ENCODE measurements at regions not wholly inside any gene's neighbourhood (a gene's known extent, or its start where the extent isn't known, plus 50 kb on each side); places are given as distances from the start of the nearest gene placed in this dataset.

DNA sequence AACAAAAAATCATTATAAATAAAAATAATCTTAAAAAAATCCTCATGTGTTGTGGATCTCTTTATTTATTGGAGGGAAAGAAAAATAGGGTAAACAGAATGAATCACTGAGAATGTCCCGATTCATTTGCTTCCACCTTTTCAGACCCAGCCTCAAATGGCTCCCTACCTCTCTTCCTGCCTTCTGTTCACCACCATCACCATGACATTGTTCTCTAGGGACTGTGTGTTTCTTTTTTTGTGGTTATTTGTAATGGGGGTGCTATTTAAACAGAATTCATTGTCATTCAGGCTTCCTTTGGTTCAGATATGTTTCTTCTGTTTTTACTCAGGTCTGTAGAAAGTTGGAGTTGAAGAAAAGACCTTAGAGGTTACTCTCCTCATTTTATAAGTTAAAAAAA is 198.2 kb downstream of the KIF4B start:
- DNase-seq = peak; percentile 39

- no peak for DNase-seq
Measured at GRCh38 chr5:155222393-155222792, 208.8 kb downstream of the KIF4B start.

DNA sequence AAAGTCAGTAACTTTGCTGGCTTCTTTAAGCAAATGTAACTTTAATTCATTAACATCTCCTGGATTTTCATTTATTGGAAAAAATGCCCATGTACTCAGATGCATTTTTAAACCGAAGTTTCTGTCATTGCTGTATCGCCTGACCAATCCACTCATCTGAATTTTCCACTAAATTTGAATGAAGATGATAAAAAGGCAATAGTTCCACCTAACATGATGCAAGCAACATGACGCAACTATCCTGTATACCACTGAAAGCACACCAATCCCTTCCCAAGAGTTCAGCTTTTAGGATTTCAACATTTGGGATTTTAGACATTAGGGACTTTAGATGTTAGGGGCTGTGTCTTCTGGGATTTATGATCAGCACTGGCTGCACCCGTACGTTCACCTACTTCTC is 215.6 kb downstream of the KIF4B start:
- no peak for DNase-seq

DNA sequence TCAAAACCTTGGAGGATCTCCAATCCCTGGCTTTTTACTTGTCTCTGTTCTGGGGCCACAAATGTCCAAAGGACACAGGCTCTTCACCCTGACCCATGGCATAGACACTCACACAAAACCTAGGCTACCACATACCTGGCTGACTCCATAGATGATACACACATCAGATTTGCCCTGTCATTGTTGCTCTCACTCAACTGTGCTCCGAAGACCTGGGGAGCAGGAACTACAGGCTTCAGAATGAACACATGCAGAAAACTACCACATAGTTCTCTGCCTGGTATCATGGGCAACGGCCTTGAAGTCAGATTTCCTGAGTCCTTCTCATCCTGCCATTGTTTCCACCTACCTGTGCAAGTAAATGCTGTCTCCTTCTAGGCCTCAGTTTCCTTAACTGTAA is 226.2 kb downstream of the KIF4B start:
- no peak for DNase-seq

GRCh38 chr5:155250596-155250995 is 237.0 kb downstream of the KIF4B start:
- DNase-seq = no peak

DNA sequence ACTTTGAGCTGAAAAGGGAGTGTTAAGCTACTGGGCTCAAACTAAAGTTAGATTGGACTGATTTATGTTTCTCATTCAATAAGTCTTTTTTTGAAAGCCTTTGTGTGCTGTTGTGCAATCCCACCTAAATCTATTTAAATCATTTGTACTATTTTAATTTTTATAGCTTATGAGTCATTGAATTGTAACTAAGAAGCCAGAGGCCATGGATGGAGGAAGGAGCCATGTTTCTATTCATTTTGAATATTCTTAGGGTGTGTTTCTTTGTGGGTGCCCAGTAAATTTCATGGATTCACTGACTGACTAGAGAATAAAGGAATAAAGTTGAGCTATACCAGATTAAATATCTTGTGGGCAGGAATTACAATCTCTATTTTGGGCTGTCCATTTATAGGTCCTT is 238.5 kb downstream of the KIF4B start:
- no peak for DNase-seq

DNA sequence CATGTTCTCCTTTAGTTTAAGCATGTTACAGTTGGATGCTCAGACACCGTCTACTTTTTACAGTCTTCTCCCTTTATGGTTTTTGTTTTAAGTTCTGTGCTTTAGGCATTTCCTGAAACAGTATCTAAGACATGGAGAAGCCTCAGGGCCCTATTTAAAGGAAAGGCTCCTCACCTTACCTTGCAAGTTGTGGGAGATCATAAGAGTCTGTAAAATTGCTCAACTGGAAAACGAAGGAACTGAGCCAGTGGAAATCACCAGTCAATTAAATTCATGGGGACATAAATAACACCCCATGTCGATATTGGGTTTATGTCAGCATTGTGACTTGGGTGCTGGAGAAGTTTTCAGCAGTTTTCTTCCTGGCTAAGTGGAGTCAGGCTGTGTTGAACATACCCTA is 239.2 kb downstream of the KIF4B start:
- no peak for DNase-seq

DNA sequence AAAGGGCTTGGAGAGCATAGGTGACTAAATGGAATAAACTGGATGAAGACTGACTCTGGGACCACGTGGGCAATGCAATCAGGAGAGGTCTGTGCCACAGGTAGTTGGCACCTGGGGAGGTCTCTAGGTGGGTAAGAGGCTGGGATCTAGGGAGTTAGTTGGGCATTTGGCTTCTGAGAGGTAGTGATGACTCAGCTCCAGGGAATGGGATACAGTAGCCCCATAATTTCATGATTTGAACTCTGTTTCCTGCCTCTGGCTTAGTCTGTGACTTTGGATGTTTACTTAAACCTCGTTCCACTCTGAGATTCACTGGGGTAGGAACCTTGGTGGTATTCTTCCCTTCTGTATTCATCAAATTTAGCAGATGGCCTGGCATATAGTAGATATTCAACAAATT is 240.8 kb downstream of the KIF4B start:
- DNase-seq = no peak

DNA sequence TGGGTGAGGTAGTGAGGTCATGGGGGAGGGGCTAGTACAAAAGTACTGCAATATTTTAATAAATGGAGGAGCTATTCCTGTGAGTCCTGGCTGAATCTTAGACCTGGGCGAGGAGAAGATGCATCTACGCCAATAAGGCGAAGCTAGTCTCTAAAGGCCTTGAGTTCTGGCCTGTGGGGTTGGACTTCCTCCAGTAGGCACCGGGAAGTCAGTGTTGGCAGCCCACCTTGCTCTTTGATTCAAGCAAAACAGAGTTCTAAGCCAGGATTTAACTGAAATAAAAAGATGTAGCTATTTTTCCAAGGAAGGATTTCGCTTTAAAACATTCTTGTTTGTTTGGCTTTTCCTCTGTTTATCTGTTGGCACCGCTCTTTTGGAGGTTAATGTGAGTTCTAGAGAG is 244.6 kb downstream of the KIF4B start:
- DNase-seq = no peak

DNA sequence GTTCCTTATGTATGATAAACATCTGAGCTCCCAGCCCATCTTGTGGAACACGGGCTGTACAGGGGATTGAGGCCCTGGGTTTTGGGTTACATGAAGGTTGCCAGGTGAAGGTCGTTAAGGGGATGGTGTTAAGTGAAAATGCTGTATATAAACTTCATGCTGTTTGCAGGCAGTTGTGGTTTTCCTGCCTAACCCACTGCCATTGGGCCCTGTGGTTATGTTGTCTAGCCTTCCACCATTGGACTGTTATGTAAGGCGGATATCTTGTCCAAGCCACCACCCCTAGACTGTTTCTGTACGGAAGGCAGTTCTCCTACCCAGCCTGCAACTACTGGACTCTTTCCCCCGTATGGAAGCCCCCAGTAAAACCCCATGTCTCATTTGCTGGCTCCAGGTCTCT is 246.1 kb downstream of the KIF4B start:
- no peak for DNase-seq

- peak; percentile 82 for DNase-seq
Measured at GRCh38 chr5:155260798-155261197, 247.2 kb downstream of the KIF4B start.

- DNase-seq = no peak
Measured at GRCh38 chr5:155263381-155263780, 249.8 kb downstream of the KIF4B start.

- DNase-seq = no peak
Measured at GRCh38 chr5:155264809-155265208, 251.3 kb downstream of the KIF4B start.

DNA sequence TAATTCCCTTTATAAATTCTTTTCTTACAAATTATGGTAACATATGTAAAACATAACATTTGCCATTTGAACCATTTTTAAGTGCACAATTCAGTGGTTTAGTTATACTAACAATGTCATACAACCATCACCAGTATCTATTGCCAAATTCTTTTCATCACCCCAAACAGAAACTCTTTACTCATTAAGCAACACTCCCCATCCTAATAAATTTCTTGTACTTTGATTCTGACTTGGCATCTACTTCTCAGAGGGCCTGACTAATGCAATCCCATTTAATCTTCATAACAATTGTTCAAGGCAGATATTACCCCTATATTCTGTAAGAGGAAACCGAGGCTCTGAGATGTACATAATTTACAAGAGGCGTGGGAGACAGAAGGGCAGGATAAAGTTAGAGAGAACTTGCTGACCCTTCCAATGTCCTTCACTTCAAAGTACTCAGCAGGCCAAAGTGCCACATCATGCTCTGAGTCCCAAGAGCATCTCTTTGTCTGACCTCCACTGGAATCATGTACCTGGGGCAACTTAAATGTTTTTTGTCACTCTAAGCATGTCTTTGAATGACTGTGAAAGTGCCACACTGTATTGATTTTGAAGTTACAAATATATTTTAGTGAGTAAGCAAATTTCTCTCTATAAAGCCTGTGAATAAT is 255.3 kb downstream of the KIF4B start:
- DNase-seq = no peak

DNA sequence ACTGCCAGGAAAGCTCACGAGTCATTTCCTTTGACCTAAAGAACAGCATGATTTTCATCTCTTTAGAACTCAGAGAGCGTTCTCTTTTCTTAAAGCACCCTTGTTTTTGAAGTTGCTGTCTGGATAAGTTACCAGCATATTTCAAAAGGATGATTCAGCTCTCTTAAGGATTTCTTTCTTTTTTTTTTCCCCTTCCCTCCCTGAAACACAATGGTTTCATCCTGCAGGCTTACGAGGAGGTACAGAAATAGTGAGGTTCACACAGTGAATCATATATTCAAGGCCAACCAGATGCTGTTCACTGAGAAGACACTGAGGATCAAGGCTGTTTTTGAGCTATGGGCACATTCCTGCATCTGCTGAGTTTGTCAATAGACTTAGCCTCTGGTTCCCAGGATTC is 257.2 kb downstream of the KIF4B start:
- no peak for DNase-seq

DNA sequence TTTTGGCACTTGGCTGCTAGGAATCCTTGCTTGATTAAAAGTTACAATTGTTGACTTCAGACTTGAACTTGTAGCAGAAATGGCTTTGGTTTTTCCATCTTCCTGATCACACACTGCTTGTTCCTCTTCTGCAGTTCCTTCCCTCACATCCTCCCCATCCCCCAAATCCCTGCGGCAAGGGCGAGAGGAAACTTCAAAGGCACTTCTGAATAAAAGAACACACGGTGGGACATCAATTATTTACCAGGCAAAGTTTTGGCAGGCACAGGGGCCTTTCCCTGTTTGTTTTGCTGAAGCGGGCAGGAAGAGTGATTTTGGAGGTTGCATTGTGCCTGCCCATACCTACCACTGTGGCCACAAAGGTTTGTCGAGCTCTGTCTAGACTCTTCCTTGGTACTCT is 260.9 kb downstream of the KIF4B start:
- no peak for DNase-seq

DNA sequence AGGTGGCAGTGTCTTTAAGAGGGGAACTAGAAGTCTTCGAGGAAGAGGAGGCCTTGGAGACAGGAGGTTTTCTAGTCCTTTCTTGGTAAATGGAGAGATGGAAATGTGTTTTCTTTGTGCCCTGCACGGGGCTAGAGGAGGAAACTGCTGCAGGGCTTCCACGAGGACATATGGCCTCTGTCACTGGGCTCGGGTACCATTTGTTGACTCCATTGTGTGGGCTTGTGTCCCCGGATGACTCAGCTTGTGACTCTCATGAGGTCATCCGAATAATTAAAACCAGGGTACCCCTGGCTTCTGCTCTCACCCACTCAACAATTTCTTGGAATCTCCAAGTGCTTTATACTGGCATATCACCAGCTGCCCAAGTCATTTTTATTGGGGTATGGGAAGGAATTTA is 261.7 kb downstream of the KIF4B start:
- DNase-seq = no peak

DNA sequence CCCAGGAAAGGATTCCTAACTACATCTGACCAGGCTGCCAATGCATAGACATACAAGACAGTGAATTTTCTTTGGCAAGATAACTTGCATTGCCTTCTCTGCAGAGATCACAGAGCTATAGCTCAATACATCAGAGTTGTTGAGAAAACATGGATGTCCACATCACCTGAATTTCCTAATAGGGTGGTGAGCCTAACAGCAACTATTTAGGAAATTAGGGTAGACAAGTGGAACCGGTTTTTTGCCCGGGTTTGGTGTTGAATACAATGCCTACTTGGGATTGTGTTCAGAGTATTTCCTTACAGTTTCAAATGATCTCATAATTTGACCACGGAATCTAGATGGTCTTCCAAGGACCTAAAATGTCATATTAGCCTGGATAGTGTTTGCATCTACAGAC is 262.7 kb downstream of the KIF4B start:
- no peak for DNase-seq

DNA sequence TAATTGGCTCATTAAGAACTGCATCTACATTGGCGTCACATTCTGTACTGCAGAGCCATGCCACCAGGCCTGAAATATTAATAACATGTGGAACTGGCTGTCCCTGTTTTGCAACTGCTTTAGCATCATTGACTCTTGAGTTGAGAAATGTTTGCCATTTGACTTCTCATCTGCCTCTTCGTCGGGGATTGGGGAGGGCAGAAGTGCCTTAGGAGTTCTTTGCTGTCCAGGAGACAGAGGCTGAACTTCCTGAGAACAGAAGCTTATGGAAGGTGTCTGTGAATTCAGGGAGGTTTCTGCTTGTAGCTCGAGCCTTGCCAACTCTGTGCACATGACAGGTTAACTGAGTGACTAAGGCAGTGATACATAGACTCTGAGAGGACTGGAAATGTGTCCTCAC is 265.0 kb downstream of the KIF4B start:
- no peak for DNase-seq

- no peak for DNase-seq
Measured at GRCh38 chr5:155282503-155283107, 269.1 kb downstream of the KIF4B start.

DNA sequence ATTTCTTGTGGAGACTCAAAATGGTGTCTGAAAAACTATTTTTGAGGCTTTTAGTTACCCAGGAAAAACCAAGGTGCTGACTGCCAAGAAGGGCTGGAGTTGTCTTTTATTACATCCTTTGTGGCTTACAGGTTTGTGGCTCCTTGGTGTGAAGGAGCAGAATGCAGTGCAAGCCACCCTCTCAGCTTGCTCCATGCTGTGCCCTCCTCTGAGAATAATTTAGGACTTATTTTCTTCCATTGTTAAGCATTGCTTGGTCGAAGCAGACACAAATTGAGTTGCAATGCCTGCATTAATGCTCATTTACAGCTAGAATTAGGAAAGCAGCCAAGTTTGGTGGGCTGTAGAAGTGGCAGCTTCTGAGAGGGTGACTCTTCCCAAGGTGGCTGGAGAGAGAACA is 272.2 kb downstream of the KIF4B start:
- DNase-seq = no peak

GRCh38 chr5:155290937-155291336 is 277.4 kb downstream of the KIF4B start:
- DNase-seq = no peak

DNA sequence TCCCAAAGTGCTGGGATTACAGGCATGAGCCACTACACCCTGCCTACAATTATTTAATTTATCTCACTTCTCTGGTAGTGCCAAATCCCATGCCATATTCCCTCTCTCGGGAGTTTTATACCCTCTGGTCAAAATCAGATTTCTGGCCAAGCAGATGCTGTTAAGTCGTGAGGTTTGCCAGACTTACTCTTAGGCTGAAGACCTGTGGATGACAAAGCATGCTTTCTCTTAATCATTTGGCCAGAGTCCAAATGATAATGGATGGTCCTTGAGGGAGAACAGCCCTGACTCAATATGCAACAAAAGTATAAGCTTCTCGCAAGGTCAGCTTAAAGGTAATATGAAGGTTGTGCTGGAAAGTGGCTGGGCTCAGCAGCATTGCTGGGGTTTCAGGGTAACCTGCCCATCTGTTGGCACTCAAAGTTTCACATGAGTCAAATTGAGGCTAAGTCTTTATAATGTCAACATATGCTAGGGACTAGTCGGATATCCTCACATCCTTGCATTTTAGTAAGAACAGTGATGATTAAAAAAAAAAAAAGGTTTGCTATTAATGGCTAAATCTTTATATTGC is 280.1 kb downstream of the KIF4B start:
- no peak for DNase-seq

DNA sequence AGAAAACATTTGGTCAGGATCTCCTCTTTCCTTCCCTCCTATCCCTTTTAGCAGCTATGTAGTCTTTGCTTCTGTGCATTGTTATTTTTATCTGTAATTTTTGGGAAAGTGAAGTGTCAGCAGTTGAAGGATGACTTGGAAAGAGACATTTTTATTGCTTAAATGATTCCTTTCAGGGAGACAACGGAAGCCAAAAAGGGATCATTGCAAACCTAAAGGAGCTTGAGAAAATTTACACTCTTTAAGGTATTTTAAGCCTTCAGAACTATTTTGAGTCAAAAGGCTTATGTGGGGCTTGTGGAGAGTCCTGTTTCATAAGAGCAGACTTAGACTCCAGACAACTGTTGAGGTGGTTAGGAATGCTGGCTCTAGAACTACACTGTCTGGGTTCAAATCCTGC is 281.6 kb downstream of the KIF4B start:
- DNase-seq = no peak
